PC-3 (cell line): ENCODE measurements at regions not wholly inside any gene's neighbourhood (a gene's known extent, or its start where the extent isn't known, plus 50 kb on each side); places are given as distances from the start of the nearest gene placed in this dataset.
"Not testable (repeated sequence)": the region's sequence is repeated elsewhere in the genome, so short reads cannot be mapped to it uniquely, and the experiment has no call there.

ENCODE experiments used
- ATAC-seq: fragments of 200-7000 bp; cut with Tn5 transposase; 2 replicates; pipeline ENCODE4 v1.9.1; 2020; ENCODE audit warnings: mild to moderate bottlenecking, moderate library complexity
- BruUV-seq: library from RNA; stranded (reverse); fragments of 400-500 nt; replicated peaks from 2 replicates; lab custom pipeline; 2021; lab: Mats Ljungman, UMichigan
- CTCF ChIA-PET: fragments of 300-600 bp; sonication (Branson Sonifier 250); formaldehyde crosslinking; loops from one replicate; lab custom pipeline; 2022; ENCODE audit warnings: antibody characterized with exemption; lab: Charles Lee
- POLR2A ChIA-PET: fragments of 300-600 bp; sonication (Branson Sonifier 250); formaldehyde crosslinking; loops from one replicate; lab custom pipeline; 2022; ENCODE audit warnings: antibody characterized with exemption; ENCODE audit not compliant: unreplicated experiment; lab: Charles Lee
- DNase-seq: peaks from one replicate; pipeline ENCODE4 v3.0.0-alpha.2; 2015
- H2AFZ ChIP-seq: fragments of 300-600 bp; sonication (generic); 2 replicates; pipeline ENCODE4 v1.6.0; 2016; ENCODE audit warnings: antibody characterized with exemption, low read length
- H3F3A ChIP-seq: fragments of 300-600 bp; sonication (generic); one replicate; pipeline ENCODE4 v1.6.0; 2017; ENCODE audit warnings: antibody characterized with exemption, low read length, control low read depth, mild to moderate bottlenecking; ENCODE audit not compliant: unreplicated experiment
- H3K27ac ChIP-seq: fragments of 300-600 bp; sonication (generic); 2 replicates; pipeline ENCODE4 v1.5.1; 2016; ENCODE audit warnings: mild to moderate bottlenecking, low read length
- H3K27me3 ChIP-seq: fragments of 300-600 bp; sonication (generic); 2 replicates; pipeline ENCODE4 v1.6.1; 2016; ENCODE audit warnings: low read length, mixed read lengths
- H3K36me3 ChIP-seq: fragments of 300-600 bp; sonication (generic); 2 replicates; pipeline ENCODE4 v1.6.1; 2016; ENCODE audit warnings: low read depth, mixed run types, low read length, mixed read lengths
- H3K4me1 ChIP-seq: fragments of 300-600 bp; sonication (generic); 2 replicates; pipeline ENCODE4 v1.5.1; 2016; ENCODE audit warnings: low read length; ENCODE audit not compliant: insufficient read depth
- H3K4me2 ChIP-seq: fragments of 300-600 bp; sonication (generic); 2 replicates; pipeline ENCODE4 v1.6.0; 2016; ENCODE audit warnings: low read length
- H3K4me3 ChIP-seq: fragments of 300-600 bp; sonication (generic); 2 replicates; pipeline ENCODE4 v1.5.1; 2016; ENCODE audit warnings: mild to moderate bottlenecking, low read length, mixed read lengths
- H3K79me2 ChIP-seq: fragments of 300-600 bp; sonication (generic); 2 replicates; pipeline ENCODE4 v1.6.1; 2017; ENCODE audit warnings: low read length, mixed read lengths
- H3K9ac ChIP-seq: fragments of 300-600 bp; sonication (generic); 2 replicates; pipeline ENCODE4 v1.6.0; 2016; ENCODE audit warnings: mild to moderate bottlenecking, low read length
- H3K9me2 ChIP-seq: fragments of 300-600 bp; sonication (generic); replicated peaks from 2 replicates; pipeline ENCODE4 v1.6.1; 2016; ENCODE audit warnings: mixed run types, low read length, mixed read lengths
- H3K9me3 ChIP-seq: fragments of 300-600 bp; sonication (generic); 2 replicates; pipeline ENCODE4 v1.6.1; 2016; ENCODE audit warnings: low read length, mixed read lengths
- H4K20me1 ChIP-seq: fragments of 300-600 bp; sonication (generic); 2 replicates; pipeline ENCODE4 v1.6.1; 2016; ENCODE audit warnings: low read length, mixed read lengths
- EZH2 ChIP-seq: fragments of 300-600 bp; sonication (generic); IDR thresholded peaks from one replicate; pipeline ENCODE4 v1.6.1; 2017; ENCODE audit warnings: antibody characterized with exemption, mild to moderate bottlenecking, low read length; ENCODE audit not compliant: unreplicated experiment
- EZH2phosphoT487 ChIP-seq: fragments of 300-600 bp; sonication (generic); IDR thresholded peaks from 2 replicates; pipeline ENCODE4 v1.6.1; 2018; ENCODE audit warnings: mild to moderate bottlenecking, antibody characterized with exemption, low read length, borderline replicate concordance
- intact Hi-C: fragments of 100-400 bp; cut with micrococcal nuclease; formaldehyde crosslinking; loops from 2 replicates; pipeline ENCODE4 v1.9.0; 2023
- TF ChIP-seq, protein P1 (sequence below): fragments of 300-600 bp; sonication (generic); conservative IDR thresholded peaks from 2 replicates; pipeline ENCODE4 v1.5.1; 2017; ENCODE audit warnings: antibody characterized with exemption, low read depth, mild to moderate bottlenecking, low read length

DNA sequence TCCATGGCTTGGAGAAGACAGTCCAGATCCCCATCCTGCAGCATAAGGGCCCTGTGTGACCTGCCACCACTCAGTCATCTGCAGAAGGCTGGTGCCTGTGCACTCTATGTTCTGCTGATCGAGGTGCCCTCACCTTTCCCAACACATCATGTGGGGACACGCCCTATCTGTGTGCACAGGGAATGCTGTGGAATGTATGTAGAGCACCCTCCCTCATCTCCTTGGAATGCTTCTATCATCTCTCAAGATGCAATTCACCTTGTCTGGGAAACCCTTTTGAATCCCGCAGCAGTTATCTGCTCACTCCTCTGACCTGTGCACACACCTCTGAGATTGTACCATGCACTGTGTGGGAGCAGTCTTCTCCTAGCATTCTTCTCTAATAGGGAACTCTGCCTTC lies 207.2 kb upstream of the SSTR4 start:
- POLR2A ChIA-PET, result no interaction called here
- H3K36me3 ChIP-seq, result no peaks in the 10 kb centered on the region
- H3K27me3 ChIP-seq, result no peaks in the 10 kb centered on the region
- H3K79me2 ChIP-seq, result no peaks in the 10 kb centered on the region
- H3K9me3 ChIP-seq, result no peaks in the 10 kb centered on the region
- DNase-seq (peak; percentile 22), ATAC-seq (no peak)
- H3K4me3 ChIP-seq, result no peak overlapping the region
- H3K9ac ChIP-seq, result no peak overlapping the region
- no peaks in the 10 kb centered on the region; the same call in 1 of the 2 replicates for H3K4me1 ChIP-seq
- no TSS peak for BruUV-seq
- no peak overlapping the region for H3K4me2 ChIP-seq
- CTCF ChIA-PET, result no interaction called here
- intact Hi-C loops, result no loop called here
- H3K27ac ChIP-seq, result no peak overlapping the region
- no peaks in the 10 kb centered on the region for H3K9me2 ChIP-seq
- no peaks in the 10 kb centered on the region for H4K20me1 ChIP-seq
- no peaks in the 10 kb centered on the region for H3F3A ChIP-seq
- TF ChIP-seq, protein P1, sequence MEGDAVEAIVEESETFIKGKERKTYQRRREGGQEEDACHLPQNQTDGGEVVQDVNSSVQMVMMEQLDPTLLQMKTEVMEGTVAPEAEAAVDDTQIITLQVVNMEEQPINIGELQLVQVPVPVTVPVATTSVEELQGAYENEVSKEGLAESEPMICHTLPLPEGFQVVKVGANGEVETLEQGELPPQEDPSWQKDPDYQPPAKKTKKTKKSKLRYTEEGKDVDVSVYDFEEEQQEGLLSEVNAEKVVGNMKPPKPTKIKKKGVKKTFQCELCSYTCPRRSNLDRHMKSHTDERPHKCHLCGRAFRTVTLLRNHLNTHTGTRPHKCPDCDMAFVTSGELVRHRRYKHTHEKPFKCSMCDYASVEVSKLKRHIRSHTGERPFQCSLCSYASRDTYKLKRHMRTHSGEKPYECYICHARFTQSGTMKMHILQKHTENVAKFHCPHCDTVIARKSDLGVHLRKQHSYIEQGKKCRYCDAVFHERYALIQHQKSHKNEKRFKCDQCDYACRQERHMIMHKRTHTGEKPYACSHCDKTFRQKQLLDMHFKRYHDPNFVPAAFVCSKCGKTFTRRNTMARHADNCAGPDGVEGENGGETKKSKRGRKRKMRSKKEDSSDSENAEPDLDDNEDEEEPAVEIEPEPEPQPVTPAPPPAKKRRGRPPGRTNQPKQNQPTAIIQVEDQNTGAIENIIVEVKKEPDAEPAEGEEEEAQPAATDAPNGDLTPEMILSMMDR, result no peak
- no peak for TF ChIP-seq EZH2phosphoT487
- TF ChIP-seq EZH2, result no peak
- H2AFZ ChIP-seq, result no peak overlapping the region

DNA sequence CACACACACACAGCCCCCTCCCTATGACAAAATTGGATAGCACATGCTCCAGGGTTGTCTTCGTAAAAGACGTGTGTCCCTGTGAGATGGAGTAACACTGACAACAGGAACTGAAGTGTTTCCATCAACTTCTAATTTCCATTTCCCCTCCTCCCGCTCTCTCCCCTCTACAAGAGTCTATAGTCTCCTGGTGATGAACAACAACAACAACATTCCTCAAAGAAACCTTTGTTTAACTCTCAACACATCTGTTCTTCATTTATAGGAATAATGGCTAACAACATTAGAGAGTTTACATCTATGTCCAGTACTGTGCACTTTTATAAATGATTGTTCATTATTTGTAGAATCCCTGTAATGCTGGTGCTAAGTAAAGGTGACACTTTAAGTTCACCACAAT lies 205.8 kb upstream of the SSTR4 start:
- TF ChIP-seq EZH2 (no peak), EZH2phosphoT487 (no peak)
- TF ChIP-seq, protein P1, result no peak
- H3K4me1 ChIP-seq, result peaks cover 8% of the 10 kb centered on the region; the same call in 1 of the 2 replicates
- CTCF ChIA-PET, result no interaction called here
- H3K4me2 ChIP-seq, result no peak overlapping the region
- H3K9me3 ChIP-seq, result no peaks in the 10 kb centered on the region
- H3K9me2 ChIP-seq, result no peaks in the 10 kb centered on the region
- no peak overlapping the region for H3K9ac ChIP-seq
- no peaks in the 10 kb centered on the region for H3K36me3 ChIP-seq
- intact Hi-C loops, result no loop called here
- H3K4me3 ChIP-seq, result no peak overlapping the region
- POLR2A ChIA-PET, result no interaction called here
- no peaks in the 10 kb centered on the region for H3F3A ChIP-seq
- no peaks in the 10 kb centered on the region for H3K27me3 ChIP-seq
- no peaks in the 10 kb centered on the region for H3K79me2 ChIP-seq
- DNase-seq (no peak), ATAC-seq (no peak)
- H4K20me1 ChIP-seq, result no peaks in the 10 kb centered on the region
- BruUV-seq, result no TSS peak
- no peak overlapping the region for H2AFZ ChIP-seq
- H3K27ac ChIP-seq, result no peak overlapping the region

DNA sequence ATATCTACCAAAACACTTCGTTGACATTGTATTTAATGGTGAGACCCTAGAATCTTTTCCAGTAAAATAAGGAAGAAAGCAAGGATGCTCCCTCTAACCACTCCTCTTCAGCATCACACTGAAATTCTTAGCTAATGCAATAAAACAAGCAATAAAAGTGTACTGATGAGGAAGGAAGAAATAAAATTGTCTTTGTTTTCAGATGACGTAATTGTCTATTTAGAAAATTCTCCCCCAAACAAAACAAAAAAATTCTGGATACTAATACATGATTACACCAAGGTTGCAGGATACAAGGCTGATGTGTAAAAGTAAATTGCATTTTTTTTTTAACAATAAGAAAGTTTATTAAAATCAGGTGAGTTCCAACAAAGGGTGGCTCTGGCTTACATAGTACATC lies 205.0 kb upstream of the SSTR4 start:
- H3K36me3 ChIP-seq, result no peaks in the 10 kb centered on the region
- H3K9me2 ChIP-seq, result no peaks in the 10 kb centered on the region
- ChIA-PET POLR2A (no interaction called here), CTCF (no interaction called here)
- no peak overlapping the region for H3K27ac ChIP-seq
- H3F3A ChIP-seq, result no peaks in the 10 kb centered on the region
- H3K27me3 ChIP-seq, result no peaks in the 10 kb centered on the region
- H2AFZ ChIP-seq, result no peak overlapping the region
- H3K79me2 ChIP-seq, result no peaks in the 10 kb centered on the region
- ATAC-seq, result no peak
- intact Hi-C loops, result no loop called here
- no peak overlapping the region for H3K4me2 ChIP-seq
- H4K20me1 ChIP-seq, result no peaks in the 10 kb centered on the region
- peaks cover 8% of the 10 kb centered on the region; the same call in 1 of the 2 replicates for H3K4me1 ChIP-seq
- BruUV-seq, result no TSS peak
- no peaks in the 10 kb centered on the region for H3K9me3 ChIP-seq
- TF ChIP-seq EZH2phosphoT487 (no peak), EZH2 (no peak)
- TF ChIP-seq, protein P1, result no peak
- H3K4me3 ChIP-seq, result no peak overlapping the region
- H3K9ac ChIP-seq, result no peak overlapping the region
- no peak for DNase-seq

DNA sequence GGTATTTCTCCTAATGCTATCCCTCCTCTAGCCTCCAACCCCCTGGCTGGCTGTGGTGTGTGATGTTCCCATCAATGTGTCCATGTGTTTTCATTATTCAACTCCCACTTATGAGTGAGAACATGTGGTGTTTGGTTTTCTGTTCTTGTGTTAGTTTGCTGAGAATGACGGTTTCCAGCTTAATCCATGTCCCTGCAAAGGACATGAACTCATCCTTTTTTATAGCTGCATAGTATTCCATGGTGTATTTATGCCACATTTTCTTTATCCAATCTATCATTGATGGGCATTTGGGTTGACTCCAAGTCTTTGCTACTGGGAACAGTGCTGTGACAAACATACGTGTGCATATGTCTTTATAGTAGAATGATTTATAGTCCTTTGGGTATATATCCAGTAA lies 204.4 kb upstream of the SSTR4 start:
- CTCF ChIA-PET, BruUV-seq, H3K9me3 ChIP-seq, H4K20me1 ChIP-seq, H3F3A ChIP-seq, intact Hi-C loops, H3K9ac ChIP-seq, POLR2A ChIA-PET, H3K4me3 ChIP-seq, H3K79me2 ChIP-seq, H3K36me3 ChIP-seq, DNase-seq, ATAC-seq, H3K27me3 ChIP-seq, H3K27ac ChIP-seq, H2AFZ ChIP-seq, H3K4me1 ChIP-seq, H3K4me2 ChIP-seq, H3K9me2 ChIP-seq: not testable (repeated sequence)
